ENCODE measurements at regions not wholly inside any gene's neighbourhood (a gene's known extent, or its start where the extent isn't known, plus 50 kb on each side); places are given as distances from the start of the nearest gene placed in this dataset.

GRCh38 chr3:115450036-115450435, 173.3 kb upstream of the GAP43 start:
- Histone ChIP-seq H3K4me1 (ENCODE audit: control insufficient read depth, extremely low read depth, insufficient read depth, low read length) (no peaks in the 10 kb centered on the region), H2AFZ (ENCODE audit: low read length) (no peak overlapping the region), H3K4me3 (replicated peaks in 1 of 4; ENCODE audit: control extremely low read depth in 1 of 4, insufficient read depth in 1 of 4, low read depth in 3 of 4, low read length in 4 of 4) (no peak overlapping the region), H4K20me1 (ENCODE audit: control insufficient read depth, extremely low read depth, insufficient read depth, low read length) (no peaks in the 10 kb centered on the region), H3K4me2 (ENCODE audit: extremely low read depth, insufficient read depth, low read length) (no peak overlapping the region), H3K79me2 (ENCODE audit: control insufficient read depth, insufficient read depth, low read length) (no peaks in the 10 kb centered on the region), H3K36me3 (ENCODE audit: control insufficient read depth, insufficient read depth, low read length) (no peaks in the 10 kb centered on the region), H3K27me3 (ENCODE audit: control insufficient read depth, insufficient read depth, low read length) (no peaks in the 10 kb centered on the region), H3K9me3 (ENCODE audit: control insufficient read depth, insufficient read depth, low read depth, low read length) (no peaks in the 10 kb centered on the region), H3K9ac (ENCODE audit: insufficient read depth, low read length) (no peak overlapping the region), H3K27ac (ENCODE audit: insufficient read depth, low read length) (no peak overlapping the region)
- no peak for DNase-seq (ENCODE audit: low read depth in 2 of 2)
- TF ChIP-seq, protein P1, sequence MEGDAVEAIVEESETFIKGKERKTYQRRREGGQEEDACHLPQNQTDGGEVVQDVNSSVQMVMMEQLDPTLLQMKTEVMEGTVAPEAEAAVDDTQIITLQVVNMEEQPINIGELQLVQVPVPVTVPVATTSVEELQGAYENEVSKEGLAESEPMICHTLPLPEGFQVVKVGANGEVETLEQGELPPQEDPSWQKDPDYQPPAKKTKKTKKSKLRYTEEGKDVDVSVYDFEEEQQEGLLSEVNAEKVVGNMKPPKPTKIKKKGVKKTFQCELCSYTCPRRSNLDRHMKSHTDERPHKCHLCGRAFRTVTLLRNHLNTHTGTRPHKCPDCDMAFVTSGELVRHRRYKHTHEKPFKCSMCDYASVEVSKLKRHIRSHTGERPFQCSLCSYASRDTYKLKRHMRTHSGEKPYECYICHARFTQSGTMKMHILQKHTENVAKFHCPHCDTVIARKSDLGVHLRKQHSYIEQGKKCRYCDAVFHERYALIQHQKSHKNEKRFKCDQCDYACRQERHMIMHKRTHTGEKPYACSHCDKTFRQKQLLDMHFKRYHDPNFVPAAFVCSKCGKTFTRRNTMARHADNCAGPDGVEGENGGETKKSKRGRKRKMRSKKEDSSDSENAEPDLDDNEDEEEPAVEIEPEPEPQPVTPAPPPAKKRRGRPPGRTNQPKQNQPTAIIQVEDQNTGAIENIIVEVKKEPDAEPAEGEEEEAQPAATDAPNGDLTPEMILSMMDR (conservative IDR thresholded peaks at IDR 0.05 in 1 of 2, IDR thresholded peaks at IDR 0.05 in 1 of 2; ENCODE audit: low read depth in 1 of 2, low read length in 2 of 2): no peak
- TF ChIP-seq EZH2 (IDR thresholded peaks at IDR 0.05; ENCODE audit: low read length, missing control alignments): no peak

- H3K4me2 ChIP-seq (ENCODE audit: extremely low read depth, insufficient read depth, low read length): no peak overlapping the region
- H3K27ac ChIP-seq (ENCODE audit: insufficient read depth, low read length): no peak overlapping the region
- H2AFZ ChIP-seq (ENCODE audit: low read length): no peak overlapping the region
- H3K79me2 ChIP-seq (ENCODE audit: control insufficient read depth, insufficient read depth, low read length): no peaks in the 10 kb centered on the region
- H3K4me3 ChIP-seq (replicated peaks in 1 of 4; ENCODE audit: control extremely low read depth in 1 of 4, insufficient read depth in 1 of 4, low read depth in 3 of 4, low read length in 4 of 4): no peak overlapping the region
- H3K9me3 ChIP-seq (ENCODE audit: control insufficient read depth, insufficient read depth, low read depth, low read length): no peaks in the 10 kb centered on the region
- TF ChIP-seq EZH2 (IDR thresholded peaks at IDR 0.05; ENCODE audit: low read length, missing control alignments): no peak
- TF ChIP-seq, protein P1 (conservative IDR thresholded peaks at IDR 0.05 in 1 of 2, IDR thresholded peaks at IDR 0.05 in 1 of 2; ENCODE audit: low read depth in 1 of 2, low read length in 2 of 2): no peak
- no peak overlapping the region for H3K9ac ChIP-seq (ENCODE audit: insufficient read depth, low read length)
- no peak for DNase-seq (ENCODE audit: low read depth in 2 of 2)
- H3K36me3 ChIP-seq (ENCODE audit: control insufficient read depth, insufficient read depth, low read length): no peaks in the 10 kb centered on the region
- no peaks in the 10 kb centered on the region for H3K4me1 ChIP-seq (ENCODE audit: control insufficient read depth, extremely low read depth, insufficient read depth, low read length)
- no peaks in the 10 kb centered on the region for H4K20me1 ChIP-seq (ENCODE audit: control insufficient read depth, extremely low read depth, insufficient read depth, low read length)
- H3K27me3 ChIP-seq (ENCODE audit: control insufficient read depth, insufficient read depth, low read length): no peaks in the 10 kb centered on the region
These were observed 159.3 kb upstream of the GAP43 start for GRCh38 chr3:115464036-115464435.

- H3K4me3 ChIP-seq (replicated peaks in 1 of 4; ENCODE audit: control extremely low read depth in 1 of 4, insufficient read depth in 1 of 4, low read depth in 3 of 4, low read length in 4 of 4): no peak overlapping the region
- no peak overlapping the region for H2AFZ ChIP-seq (ENCODE audit: low read length)
- no peak overlapping the region for H3K9ac ChIP-seq (ENCODE audit: insufficient read depth, low read length)
- H3K27ac ChIP-seq (ENCODE audit: insufficient read depth, low read length): no peak overlapping the region
- H3K79me2 ChIP-seq (ENCODE audit: control insufficient read depth, insufficient read depth, low read length): no peaks in the 10 kb centered on the region
- H3K4me2 ChIP-seq (ENCODE audit: extremely low read depth, insufficient read depth, low read length): no peak overlapping the region
- H4K20me1 ChIP-seq (ENCODE audit: control insufficient read depth, extremely low read depth, insufficient read depth, low read length): no peaks in the 10 kb centered on the region
- peak in 1 of 2 donors; percentile 8 for DNase-seq (ENCODE audit: low read depth in 2 of 2)
- H3K27me3 ChIP-seq (ENCODE audit: control insufficient read depth, insufficient read depth, low read length): no peaks in the 10 kb centered on the region
- H3K9me3 ChIP-seq (ENCODE audit: control insufficient read depth, insufficient read depth, low read depth, low read length): no peaks in the 10 kb centered on the region
- H3K36me3 ChIP-seq (ENCODE audit: control insufficient read depth, insufficient read depth, low read length): no peaks in the 10 kb centered on the region
- no peaks in the 10 kb centered on the region for H3K4me1 ChIP-seq (ENCODE audit: control insufficient read depth, extremely low read depth, insufficient read depth, low read length)
- TF ChIP-seq, protein P1 (conservative IDR thresholded peaks at IDR 0.05 in 1 of 2, IDR thresholded peaks at IDR 0.05 in 1 of 2; ENCODE audit: low read depth in 1 of 2, low read length in 2 of 2): no peak
- no peak for TF ChIP-seq EZH2 (IDR thresholded peaks at IDR 0.05; ENCODE audit: low read length, missing control alignments)
These were observed 153.7 kb upstream of the GAP43 start for GRCh38 chr3:115469649-115470048.
